ENCODE measurements at regions not wholly inside any gene's neighbourhood (a gene's known extent, or its start where the extent isn't known, plus 50 kb on each side); places are given as distances from the start of the nearest gene placed in this dataset.

- no peak for TF ChIP-seq EZH2 (IDR thresholded peaks at IDR 0.05; ENCODE audit: low read length, missing control alignments)
- TF ChIP-seq CTCF (conservative IDR thresholded peaks at IDR 0.05 in 1 of 2, IDR thresholded peaks at IDR 0.05 in 1 of 2; ENCODE audit: low read depth in 1 of 2, low read length in 2 of 2) = no peak
These were observed 268.5 kb downstream of the B3GLCT start for GRCh38 chr13:31468114-31468902.

Measured in fibroblast of lung (primary cell).